Activated CD8-positive, alpha-beta memory T cell treated with anti-CD3 and anti-CD28 coated beads, Interleukin-2, amount 10 ng/mL, durations not matched to agents 7 days and 5 days (primary cell): ENCODE measurements at regions not wholly inside any gene's neighbourhood (a gene's known extent, or its start where the extent isn't known, plus 50 kb on each side); places are given as distances from the start of the nearest gene placed in this dataset.
"Not testable (repeated sequence)": the region's sequence is repeated elsewhere in the genome, so short reads cannot be mapped to it uniquely, and the experiment has no call there.

Experiments
- ATAC-seq: fragments of 150-1000 bp; cut with Tn5 transposase; one replicate; pipeline ENCODE4 v1.10.0; 2021; ENCODE audit warnings: moderate library complexity
- CTCF ChIA-PET: fragments of 350-600 bp; sonication (Branson Sonifier 250); formaldehyde crosslinking; loops from one replicate; lab custom pipeline; 2021; ENCODE audit warnings: antibody characterized with exemption; lab: Charles Lee
- DNase-seq: peaks from one replicate; pipeline ENCODE4 v3.0.0-alpha.2; 2020
- H3K27ac Mint-ChIP-seq: one replicate; pipeline ENCODE4 v1.8.0; 2021; ENCODE audit warnings: mild to moderate bottlenecking, mixed read lengths
- H3K27me3 Mint-ChIP-seq: one replicate; pipeline ENCODE4 v1.8.0; 2021; ENCODE audit warnings: mixed read lengths
- H3K36me3 Mint-ChIP-seq: one replicate; pipeline ENCODE4 v1.8.0; 2021; ENCODE audit warnings: mild to moderate bottlenecking, mixed read lengths
- H3K4me1 Mint-ChIP-seq: one replicate; pipeline ENCODE4 v1.8.0; 2021; ENCODE audit warnings: mixed read lengths
- H3K4me3 Mint-ChIP-seq: one replicate; pipeline ENCODE4 v1.8.0; 2021; ENCODE audit warnings: mild to moderate bottlenecking, moderate library complexity, mixed read lengths
- H3K9me3 Mint-ChIP-seq: one replicate; pipeline ENCODE4 v1.8.0; 2022; ENCODE audit warnings: low read depth, mixed read lengths

DNA sequence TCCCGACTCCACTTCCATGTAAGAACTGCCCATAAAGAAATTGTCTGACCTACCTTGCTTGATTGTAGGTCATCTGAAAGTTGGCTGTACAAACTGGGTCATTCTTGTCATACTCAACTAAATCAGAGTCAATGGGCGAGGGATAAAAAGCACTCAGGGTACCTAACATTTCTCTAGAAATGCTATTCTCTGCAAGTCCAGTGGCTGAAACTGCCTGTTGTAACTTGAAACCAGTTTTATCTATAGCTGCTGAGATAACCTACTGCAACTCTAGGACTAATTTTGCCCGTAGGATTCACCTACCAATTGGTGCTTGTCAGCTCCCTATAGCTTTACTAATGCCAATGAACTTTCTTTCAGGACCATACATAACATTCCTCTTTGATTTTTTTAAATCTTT is 100.1 kb upstream of the GRIN2A start:
- no peak overlapping the region for H3K4me3 Mint-ChIP-seq
- CTCF ChIA-PET = no interaction called here

DNA sequence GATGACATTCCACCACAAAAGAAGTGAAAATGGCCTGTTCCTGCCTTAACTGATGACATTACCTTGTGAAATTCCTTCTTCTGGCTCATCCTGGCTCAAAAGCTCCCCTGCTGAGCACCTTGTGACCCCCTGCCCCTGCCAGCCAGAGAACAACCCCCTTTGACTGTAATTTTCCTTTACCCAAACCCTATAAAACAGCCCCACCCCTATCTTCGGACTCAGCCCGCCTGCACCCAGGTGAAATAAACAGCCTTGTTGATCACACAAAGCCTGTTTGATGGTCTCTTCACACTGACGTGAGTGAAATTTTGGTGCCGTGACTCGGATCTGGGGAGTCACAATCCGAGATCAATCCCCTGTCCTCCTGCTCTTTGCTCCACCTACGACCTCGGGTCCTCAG is 101.0 kb upstream of the GRIN2A start:
- H3K27ac Mint-ChIP-seq, ATAC-seq, DNase-seq: not testable (repeated sequence)

More for the DNA sequence above, 100.1 kb upstream of the GRIN2A start:
- ATAC-seq (no peak), DNase-seq (no peak)
- H3K36me3 Mint-ChIP-seq = peaks cover 3% of the 10 kb centered on the region
- peaks cover 6% of the 10 kb centered on the region for H3K9me3 Mint-ChIP-seq
- H3K27me3 Mint-ChIP-seq = no peaks in the 10 kb centered on the region
- no peak overlapping the region for H3K27ac Mint-ChIP-seq
- no peaks in the 10 kb centered on the region for H3K4me1 Mint-ChIP-seq

DNA sequence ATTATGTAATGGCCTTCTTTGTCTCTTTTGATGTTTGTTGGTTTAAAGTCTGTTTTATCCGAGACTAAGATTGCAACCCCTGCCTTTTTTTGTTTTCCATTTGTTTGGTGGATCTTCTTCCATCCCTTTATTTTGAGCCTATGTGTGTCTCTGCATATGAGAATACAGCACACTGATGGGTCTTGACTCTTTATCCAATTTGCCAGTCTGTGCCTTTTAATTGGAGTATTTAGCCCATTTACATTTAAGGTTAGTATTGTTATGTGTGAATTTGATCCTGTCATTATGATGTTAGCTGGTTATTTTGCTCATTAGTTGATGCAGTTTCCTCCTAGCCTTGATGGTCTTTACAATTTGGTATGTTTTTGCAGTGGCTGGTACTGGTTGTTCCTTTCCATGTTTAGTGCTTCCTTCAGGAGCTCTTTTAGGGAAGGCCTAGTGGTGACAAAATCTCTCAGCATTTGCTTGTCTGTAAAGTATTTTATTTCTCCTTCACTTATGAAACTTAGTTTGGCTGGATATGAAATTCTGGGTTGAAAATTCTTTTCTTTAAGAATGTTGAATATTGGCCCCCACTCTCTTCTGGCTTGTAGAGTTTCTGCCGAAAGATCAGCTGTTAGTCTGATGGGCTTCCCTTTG is 95.3 kb upstream of the ATF7IP2 start:
- DNase-seq, ATAC-seq, H3K36me3 Mint-ChIP-seq, H3K27ac Mint-ChIP-seq, CTCF ChIA-PET, H3K27me3 Mint-ChIP-seq, H3K4me1 Mint-ChIP-seq, H3K4me3 Mint-ChIP-seq: not testable (repeated sequence)
- peaks cover 12% of the 10 kb centered on the region for H3K9me3 Mint-ChIP-seq

More for the DNA sequence above, 101.0 kb upstream of the GRIN2A start:
- H3K4me1 Mint-ChIP-seq, CTCF ChIA-PET, H3K9me3 Mint-ChIP-seq, H3K4me3 Mint-ChIP-seq, H3K27me3 Mint-ChIP-seq, H3K36me3 Mint-ChIP-seq: not testable (repeated sequence)

DNA sequence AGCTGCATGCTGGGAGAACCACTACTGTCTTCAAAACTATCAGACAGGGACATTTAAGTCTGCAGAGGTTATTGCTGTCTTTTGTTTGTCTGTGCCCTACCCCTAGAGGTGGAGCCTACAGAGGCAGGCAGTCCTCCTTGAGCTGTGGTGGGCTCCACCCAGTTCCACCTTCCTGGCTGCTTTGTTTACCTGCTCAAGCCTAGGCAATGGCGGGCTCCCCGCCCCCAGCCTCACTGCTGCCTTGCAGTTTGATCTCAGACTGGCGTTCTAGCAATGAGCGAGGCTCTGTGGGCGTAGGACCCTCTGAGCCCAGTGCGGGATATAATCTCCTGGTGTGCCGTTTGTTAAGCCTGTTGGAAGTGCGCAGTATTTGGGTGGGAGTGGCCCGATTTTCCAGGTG is 93.7 kb upstream of the ATF7IP2 start:
- H3K9me3 Mint-ChIP-seq = peaks cover 12% of the 10 kb centered on the region
- H3K36me3 Mint-ChIP-seq = not testable (repeated sequence)

DNA sequence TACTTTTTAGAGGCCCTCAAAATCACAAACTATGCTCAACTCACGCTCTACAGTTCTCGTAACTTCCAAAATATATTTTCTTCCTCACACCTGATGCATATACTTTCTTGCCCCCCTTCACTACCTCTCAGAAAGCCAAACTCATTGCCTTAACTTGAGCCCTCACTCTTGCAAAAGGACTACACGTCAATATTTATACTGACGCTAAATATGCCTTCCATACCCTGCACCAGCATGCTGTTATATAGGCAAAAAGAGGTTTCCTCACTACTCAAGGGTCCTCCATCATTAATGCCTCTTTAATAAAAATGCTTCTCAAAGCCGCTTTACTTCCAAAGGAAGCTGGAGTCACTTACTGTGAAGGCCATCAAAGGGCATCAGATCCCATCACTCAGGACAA is 92.9 kb upstream of the ATF7IP2 start:
- H3K4me3 Mint-ChIP-seq, ATAC-seq, H3K27me3 Mint-ChIP-seq, CTCF ChIA-PET, H3K27ac Mint-ChIP-seq, DNase-seq, H3K4me1 Mint-ChIP-seq, H3K36me3 Mint-ChIP-seq: not testable (repeated sequence)
- H3K9me3 Mint-ChIP-seq = peaks cover 12% of the 10 kb centered on the region

More for the DNA sequence above, 93.7 kb upstream of the ATF7IP2 start:
- H3K27ac Mint-ChIP-seq, H3K4me3 Mint-ChIP-seq, H3K27me3 Mint-ChIP-seq, H3K4me1 Mint-ChIP-seq, CTCF ChIA-PET, ATAC-seq, DNase-seq: not testable (repeated sequence)

DNA sequence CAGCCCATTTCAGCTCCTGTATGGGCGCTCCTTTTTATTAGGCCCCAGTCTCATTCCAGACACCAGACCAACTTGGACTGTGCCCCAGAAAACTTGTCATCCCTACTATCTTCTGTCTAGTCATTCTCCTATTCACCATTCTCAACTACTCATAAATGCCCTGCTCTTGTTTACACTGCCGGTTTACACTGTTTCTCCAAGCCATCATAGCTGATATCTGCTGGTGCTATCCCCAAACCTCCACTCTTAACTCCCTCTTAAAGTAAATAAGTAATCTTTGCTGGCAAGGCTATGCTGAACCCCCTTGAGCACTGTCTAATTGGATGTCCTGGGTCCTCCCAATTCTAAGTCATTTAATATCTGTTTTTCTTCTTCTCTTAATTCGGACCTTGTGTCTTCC is 91.7 kb upstream of the ATF7IP2 start:
- H3K4me1 Mint-ChIP-seq, H3K27ac Mint-ChIP-seq, ATAC-seq, DNase-seq, H3K4me3 Mint-ChIP-seq, H3K36me3 Mint-ChIP-seq, CTCF ChIA-PET, H3K27me3 Mint-ChIP-seq: not testable (repeated sequence)
- H3K9me3 Mint-ChIP-seq = peaks cover 12% of the 10 kb centered on the region

DNA sequence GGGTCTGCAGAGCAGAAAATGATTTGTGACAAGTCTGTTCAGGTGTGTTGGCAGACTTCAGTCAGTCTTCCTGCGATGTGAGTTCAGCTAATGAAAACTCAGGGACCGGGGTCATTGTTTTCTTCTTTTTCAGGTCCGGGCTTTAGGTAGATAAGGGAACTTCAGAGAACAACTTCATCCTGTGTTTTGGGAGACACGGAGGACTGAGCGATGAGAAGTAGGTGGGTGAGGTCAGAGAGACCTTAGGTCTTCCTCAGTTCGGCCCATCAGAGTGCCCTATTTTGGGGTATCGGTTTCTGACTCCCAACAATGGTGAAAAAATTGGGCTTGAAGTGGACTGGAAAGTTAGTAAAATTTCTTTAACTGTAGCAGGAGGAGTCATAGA is 88.9 kb upstream of the ATF7IP2 start:
- Mint-ChIP-seq H3K36me3 (peaks cover 3% of the 10 kb centered on the region), H3K4me3 (no peak overlapping the region), H3K9me3 (peaks cover 12% of the 10 kb centered on the region), H3K27me3 (no peaks in the 10 kb centered on the region), H3K27ac (no peak overlapping the region), H3K4me1 (no peaks in the 10 kb centered on the region)
- no peak for DNase-seq
- ATAC-seq = no peak
- CTCF ChIA-PET = no interaction called here

DNA sequence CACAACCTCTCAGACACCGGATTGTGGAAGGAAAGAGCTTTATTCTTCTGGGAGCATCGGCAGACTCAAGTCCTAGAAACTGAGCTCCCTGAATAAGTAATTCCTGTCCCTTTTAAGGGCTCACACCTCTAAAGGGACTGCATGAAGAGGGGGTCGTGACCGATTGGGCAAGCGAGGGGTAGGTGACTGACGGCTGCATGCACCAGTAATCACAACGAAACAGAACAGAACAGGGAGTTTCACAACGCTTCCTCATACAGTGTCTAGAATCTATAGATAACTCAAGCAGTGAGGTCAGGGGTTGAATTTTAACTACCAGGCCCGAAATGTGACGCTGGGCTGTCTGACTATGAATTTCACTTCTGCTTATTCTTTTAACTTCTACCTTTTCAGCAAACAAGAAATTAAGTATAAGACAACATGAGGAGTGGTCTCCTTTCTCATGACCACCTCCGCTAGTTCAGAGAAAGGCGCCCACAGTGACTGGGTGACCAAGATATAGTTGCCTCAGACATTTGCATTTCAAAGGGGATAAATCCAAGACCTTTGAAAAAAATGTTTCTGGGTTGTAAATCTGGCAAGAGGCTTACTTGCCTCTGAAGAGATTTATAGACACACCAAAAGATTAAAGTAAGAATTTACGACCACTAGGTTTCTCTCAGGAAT is 88.4 kb upstream of the ATF7IP2 start:
- Mint-ChIP-seq H3K36me3 (peaks cover 3% of the 10 kb centered on the region), H3K4me1 (no peaks in the 10 kb centered on the region), H3K27me3 (no peaks in the 10 kb centered on the region), H3K27ac (no peak overlapping the region), H3K9me3 (peaks cover 12% of the 10 kb centered on the region), H3K4me3 (no peak overlapping the region)
- CTCF ChIA-PET = no interaction called here
- ATAC-seq (no peak), DNase-seq (no peak)

DNA sequence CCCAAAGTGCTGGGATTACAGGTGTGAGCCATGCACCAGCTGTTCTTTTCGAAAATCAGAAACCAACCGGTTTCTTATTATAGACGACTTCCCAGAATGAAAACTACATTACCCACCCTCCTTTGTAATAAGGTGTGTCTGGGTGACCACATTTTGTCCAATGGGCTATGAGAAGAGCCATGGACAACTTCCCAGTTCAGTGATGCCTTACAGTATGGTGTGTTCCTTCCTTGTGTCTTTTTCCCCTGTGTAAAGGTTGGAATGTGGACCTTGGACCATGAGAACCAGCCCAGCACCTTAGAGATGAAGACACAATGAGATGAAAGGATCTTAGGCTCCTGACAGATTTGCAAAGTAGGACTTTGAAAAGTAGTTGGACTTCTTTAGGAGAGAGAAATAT is 85.0 kb upstream of the ATF7IP2 start:
- no peaks in the 10 kb centered on the region for H3K4me1 Mint-ChIP-seq
- no peaks in the 10 kb centered on the region for H3K27me3 Mint-ChIP-seq
- DNase-seq (no peak), ATAC-seq (no peak)
- no peaks in the 10 kb centered on the region for H3K9me3 Mint-ChIP-seq
- no peak overlapping the region for H3K4me3 Mint-ChIP-seq
- no peak overlapping the region for H3K27ac Mint-ChIP-seq
- H3K36me3 Mint-ChIP-seq = no peaks in the 10 kb centered on the region
- CTCF ChIA-PET = no interaction called here

DNA sequence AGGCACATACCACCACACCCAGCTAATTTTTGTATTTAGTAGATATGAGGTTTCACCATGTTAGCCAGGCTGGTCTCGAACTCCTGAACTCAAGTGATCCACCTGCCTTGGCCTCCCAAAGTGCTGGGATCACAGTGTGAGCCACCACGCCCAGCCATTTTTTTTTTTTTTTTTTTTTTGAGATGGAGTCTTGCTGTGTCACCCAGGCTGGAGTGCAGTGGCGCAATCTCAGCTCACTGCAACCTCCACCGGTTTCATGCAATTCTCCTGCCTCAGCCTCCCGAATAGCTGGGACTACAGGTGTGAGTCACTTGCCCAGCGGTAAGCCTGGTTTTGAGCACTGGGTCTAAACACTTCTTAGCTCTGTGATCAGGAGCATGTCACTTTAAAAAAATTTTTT is 84.3 kb upstream of the ATF7IP2 start:
- H3K27me3 Mint-ChIP-seq, CTCF ChIA-PET, H3K4me1 Mint-ChIP-seq: not testable (repeated sequence)

DNA sequence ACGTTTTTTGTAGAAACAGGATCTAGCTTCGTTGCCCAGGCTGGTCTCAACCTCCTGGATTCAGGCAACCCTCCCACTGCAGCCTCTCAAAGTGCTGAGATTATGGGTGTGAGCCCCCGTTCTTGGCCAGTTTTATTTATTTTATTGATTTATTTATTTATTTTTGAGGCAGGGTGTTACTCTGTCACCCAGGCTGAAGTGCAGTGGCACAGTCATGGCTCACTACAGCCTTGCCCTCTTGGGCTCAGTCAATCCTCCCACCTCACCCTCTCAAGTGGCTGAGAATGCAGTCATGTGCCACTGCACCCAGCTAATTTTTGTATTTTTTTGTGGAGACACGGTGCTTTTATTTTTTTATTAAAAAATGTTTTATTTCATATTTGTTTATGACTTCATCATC is 79.9 kb upstream of the ATF7IP2 start:
- H3K36me3 Mint-ChIP-seq = no peaks in the 10 kb centered on the region
- no peak overlapping the region for H3K27ac Mint-ChIP-seq
- H3K4me3 Mint-ChIP-seq = no peak overlapping the region
- DNase-seq = no peak
- H3K4me1 Mint-ChIP-seq = no peaks in the 10 kb centered on the region
- CTCF ChIA-PET = no interaction called here
- no peaks in the 10 kb centered on the region for H3K27me3 Mint-ChIP-seq
- ATAC-seq = no peak
- H3K9me3 Mint-ChIP-seq = no peaks in the 10 kb centered on the region

More for the DNA sequence above, 84.3 kb upstream of the ATF7IP2 start:
- not testable (repeated sequence) for H3K27ac Mint-ChIP-seq, H3K9me3 Mint-ChIP-seq, H3K36me3 Mint-ChIP-seq, ATAC-seq, H3K4me3 Mint-ChIP-seq, DNase-seq

DNA sequence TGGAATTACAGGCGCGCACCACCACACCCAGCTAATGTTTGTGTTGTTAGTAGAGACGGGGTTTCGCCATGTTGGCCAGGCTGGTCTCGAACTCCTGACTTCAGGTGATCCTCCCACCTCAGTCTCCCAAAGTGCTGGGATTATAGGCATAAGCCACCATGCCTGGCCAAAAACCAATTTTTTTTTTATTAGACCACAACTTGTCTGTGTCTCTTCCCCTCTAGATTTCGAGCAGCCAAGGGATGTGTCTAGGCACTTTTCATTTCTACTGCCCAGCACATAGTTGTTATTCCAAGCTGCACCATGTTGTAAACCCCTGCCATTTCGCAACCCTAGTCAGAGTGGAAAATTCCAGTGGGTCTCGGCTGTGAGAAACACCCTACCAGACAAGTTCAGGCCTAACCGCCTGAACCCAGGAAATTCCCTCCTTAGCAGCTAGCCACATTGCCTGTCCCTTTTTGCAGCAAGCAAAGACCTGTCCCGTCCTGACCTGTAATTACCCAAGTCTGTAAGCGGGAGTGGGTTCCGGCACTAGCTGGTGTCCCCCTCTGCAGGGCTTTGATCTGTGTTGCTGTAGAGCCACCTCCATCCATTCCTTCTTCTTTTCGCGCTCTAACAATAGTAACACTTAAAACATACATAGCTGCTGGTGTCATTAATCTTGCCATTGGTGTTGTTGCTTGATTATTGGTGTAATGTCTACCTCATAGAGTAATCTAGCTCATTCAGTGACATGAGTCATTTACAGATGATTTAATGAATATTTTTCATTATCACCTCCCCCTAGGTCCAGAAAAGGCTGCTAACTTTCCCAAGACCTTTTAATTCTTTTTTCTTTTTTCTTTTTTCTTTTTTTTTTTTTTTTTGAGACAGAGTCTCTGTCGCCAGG is 77.3 kb upstream of the ATF7IP2 start:
- H3K27me3 Mint-ChIP-seq = no peaks in the 10 kb centered on the region
- ATAC-seq = no peak
- H3K4me1 Mint-ChIP-seq = peaks cover 6% of the 10 kb centered on the region
- H3K27ac Mint-ChIP-seq = no peak overlapping the region
- H3K9me3 Mint-ChIP-seq = no peaks in the 10 kb centered on the region
- no peak overlapping the region for H3K4me3 Mint-ChIP-seq
- no peak for DNase-seq
- no peaks in the 10 kb centered on the region for H3K36me3 Mint-ChIP-seq
- CTCF ChIA-PET = interaction anchor here (1.1 to 1.6 kb wide), 2 partner anchors 11 to 201 kb away, joined by 4 read pairs; no protein-coding TSS in a partner anchor

DNA sequence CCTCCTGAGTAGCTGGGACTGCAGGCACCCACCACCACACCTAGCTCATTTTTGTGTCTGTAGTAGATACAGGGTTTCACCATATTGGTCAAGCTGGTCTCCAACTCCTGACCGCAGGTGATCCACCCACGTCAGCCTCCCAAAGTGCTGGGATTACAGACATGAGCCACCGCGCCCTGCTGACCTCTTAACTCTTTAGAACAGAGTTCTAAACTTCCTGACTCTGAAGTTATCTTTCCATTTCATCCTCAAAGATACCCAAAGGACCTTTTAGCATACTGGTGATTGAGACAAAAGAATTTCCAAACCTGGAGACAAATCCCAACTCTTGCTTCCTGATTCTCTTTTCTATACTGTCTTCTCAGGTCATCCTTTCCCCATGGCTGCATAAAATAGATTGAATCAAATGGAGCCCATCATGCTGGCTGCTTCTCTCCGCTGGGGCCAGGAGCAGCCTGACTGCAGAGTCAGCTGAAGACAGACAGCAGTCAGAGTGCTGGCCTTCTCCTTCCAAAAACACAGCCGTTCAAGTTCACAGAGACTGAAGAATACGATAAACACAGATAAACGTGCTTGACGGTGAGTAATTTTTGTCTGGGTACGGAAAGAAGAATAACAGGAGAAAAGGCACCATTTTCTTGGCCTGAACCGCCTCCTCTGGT is 76.5 kb upstream of the ATF7IP2 start:
- Mint-ChIP-seq H3K9me3 (no peaks in the 10 kb centered on the region), H3K4me1 (peaks cover 6% of the 10 kb centered on the region), H3K27ac (no peak overlapping the region), H3K27me3 (no peaks in the 10 kb centered on the region), H3K36me3 (no peaks in the 10 kb centered on the region), H3K4me3 (no peak overlapping the region)
- CTCF ChIA-PET = interaction anchor here (0.9 to 1.6 kb wide), 2 partner anchors 201 to 205 kb away, joined by 3 to 4 read pairs; no protein-coding TSS in a partner anchor
- no peak for ATAC-seq
- DNase-seq = no peak
